Thyroid gland (tissue), 4 donors: ENCODE measurements at regions not wholly inside any gene's neighbourhood (a gene's known extent, or its start where the extent isn't known, plus 50 kb on each side); places are given as distances from the start of the nearest gene placed in this dataset. TPM values are rescaled to one million over a fixed set of nuclear protein-coding genes. Genes with fewer than 3 reads are reported as not detected.
"Not testable (repeated sequence)": the region's sequence is repeated elsewhere in the genome, so short reads cannot be mapped to it uniquely, and the experiment has no call there.

ENCODE experiments used
- DNase-seq, 2 donors: peaks; one replicate each; pipeline ENCODE4 v3.0.0-alpha.2; 2019
- H3K27ac ChIP-seq, 3 donors: fragments of 200-600 bp; sonication (generic); 1 replicate in 2 of 3; 2 replicates in 1 of 3; pipeline ENCODE4 v1.5.1; 2016 to 2019; ENCODE audit warnings: mild to moderate bottlenecking in 1 of 3, moderate library complexity in 1 of 3
- H3K27me3 ChIP-seq: fragments of 200-600 bp; sonication (generic); one replicate; pipeline ENCODE4 v1.5.1; 2019
- H3K36me3 ChIP-seq, 2 donors: fragments of 200-600 bp; sonication (generic); one replicate each; pipeline ENCODE4 v1.5.1; 2016 to 2019
- H3K4me1 ChIP-seq, 2 donors: fragments of 200-600 bp; sonication (generic); one replicate each; pipeline ENCODE4 v1.5.1; 2017 to 2019
- H3K4me3 ChIP-seq, 3 donors: fragments of 200-600 bp; sonication (generic); replicated peaks in 1 of 3; 1 replicate in 2 of 3; 2 replicates in 1 of 3; pipeline ENCODE4 v1.5.1; 2016; ENCODE audit warnings: mild to moderate bottlenecking in 1 of 3
- H3K9me3 ChIP-seq: fragments of 200-600 bp; sonication (generic); one replicate; pipeline ENCODE4 v1.5.1; 2017
- WGBS, 2 donors: methylation state at CpG; one replicate each; pipeline ENCODE4 v1.1.5; 2017; 5-methylcytosine and 5-hydroxymethylcytosine counted together
- intact Hi-C: fragments of 100-400 bp; cut with DNase I; formaldehyde crosslinking; loops from one replicate; pipeline ENCODE4 v1.15.1; 2023
- small RNA-seq: library from RNA; depleted of rRNA; stranded (forward); fragments of <200 nt; gene quantifications from one replicate; pipeline ENCODE3, GENCODE V24; 2016

- H3K9me3 ChIP-seq, H3K27me3 ChIP-seq, H3K4me1 ChIP-seq, H3K4me3 ChIP-seq, H3K36me3 ChIP-seq, DNase-seq, H3K27ac ChIP-seq, intact Hi-C loops: not testable (repeated sequence)
- 63 to 69% methylated on average over 4 of the region's 9 CpGs for WGBS, 2 donors
These were observed 339.2 kb downstream of the CACNA1B start for GRCh38 chr9:138216817-138217216.

GRCh38 chr9:138217284-138217850 lies 339.8 kb downstream of the CACNA1B start:
- DNase-seq, H3K27me3 ChIP-seq, H3K4me3 ChIP-seq, H3K36me3 ChIP-seq, H3K4me1 ChIP-seq, H3K27ac ChIP-seq, H3K9me3 ChIP-seq, intact Hi-C loops: not testable (repeated sequence)
- 50 to 56% methylated on average over 2 of the region's 5 CpGs for WGBS, 2 donors

GRCh38 chr9:138219249-138219648 lies 341.7 kb downstream of the CACNA1B start:
- H3K27ac ChIP-seq, intact Hi-C loops, H3K9me3 ChIP-seq, DNase-seq, H3K36me3 ChIP-seq, H3K4me3 ChIP-seq, H3K4me1 ChIP-seq, H3K27me3 ChIP-seq: not testable (repeated sequence)
- WGBS, 2 donors = 86 to 100% methylated on average over 1 to 10 of the region's 17 CpGs

- DNase-seq, H3K4me1 ChIP-seq, H3K27ac ChIP-seq, H3K36me3 ChIP-seq, H3K4me3 ChIP-seq, intact Hi-C loops, H3K27me3 ChIP-seq, H3K9me3 ChIP-seq: not testable (repeated sequence)
- WGBS, 2 donors = 84 to 91% methylated on average over 7 to 9 of the region's 18 CpGs
These were observed 344.0 kb downstream of the CACNA1B start for GRCh38 chr9:138221446-138222054.

GRCh38 chr9:138237099-138237498 lies 359.5 kb downstream of the CACNA1B start:
- intact Hi-C loops, DNase-seq, H3K27me3 ChIP-seq, H3K36me3 ChIP-seq, H3K4me1 ChIP-seq, H3K9me3 ChIP-seq, H3K27ac ChIP-seq, H3K4me3 ChIP-seq: not testable (repeated sequence)
- 100% methylated on average over 1 of the region's 2 CpGs; no CpG with 5 or more reads in 1 of the 2 donors for WGBS, 2 donors

GRCh38 chr9:138282903-138283302 lies 405.3 kb downstream of the CACNA1B start:
- H3K4me3 ChIP-seq, H3K36me3 ChIP-seq, intact Hi-C loops, DNase-seq, H3K27ac ChIP-seq, H3K9me3 ChIP-seq, H3K4me1 ChIP-seq, H3K27me3 ChIP-seq: not testable (repeated sequence)
- no CpG with 5 or more reads among the region's 11 CpGs for WGBS, 2 donors

Small RNAs in the stretch of these regions (small RNA-seq; reads per million reads assigned to genes)
- not detected for gene RNU6-785P
